Panc1 (cell line): ENCODE measurements at regions not wholly inside any gene's neighbourhood (a gene's known extent, or its start where the extent isn't known, plus 50 kb on each side); places are given as distances from the start of the nearest gene placed in this dataset.

ENCODE experiments used
- ATAC-seq: fragments of 200-7000 bp; cut with Tn5 transposase; 2 replicates; pipeline ENCODE4 v1.9.1; 2020; ENCODE audit warnings: mild to moderate bottlenecking, moderate library complexity
- BruUV-seq: library from RNA; stranded (reverse); fragments of 400-500 nt; replicated peaks from 2 replicates; lab custom pipeline; 2021; lab: Mats Ljungman, UMichigan
- CTCF ChIA-PET: fragments of 300-600 bp; sonication (Branson Sonifier 250); formaldehyde crosslinking; loops from one replicate; lab custom pipeline; 2022; ENCODE audit warnings: antibody characterized with exemption; lab: Charles Lee
- POLR2A ChIA-PET: fragments of 300-600 bp; sonication (Branson Sonifier 250); formaldehyde crosslinking; loops from one replicate; lab custom pipeline; 2022; ENCODE audit warnings: antibody characterized with exemption; lab: Charles Lee
- DNase-seq: peaks from one replicate; pipeline ENCODE4 v3.0.0-alpha.2; 2010; ENCODE audit warnings: low read depth, low spot score
- H3K27ac ChIP-seq: 2 replicates; pipeline ENCODE4 v1.5.1; 2011; ENCODE audit warnings: mild to moderate bottlenecking, low read length, inconsistent platforms
- H3K27me3 ChIP-seq: fragments of 200-500 bp; sonication (Bioruptor generic); 2 replicates; pipeline ENCODE4 v1.6.0; 2014; ENCODE audit warnings: low read length, inconsistent platforms; ENCODE audit not compliant: control insufficient read depth, insufficient read depth
- H3K36me3 ChIP-seq: fragments of 200-500 bp; sonication (Bioruptor generic); 2 replicates; pipeline ENCODE4 v1.5.1; 2014; ENCODE audit warnings: inconsistent platforms, mild to moderate bottlenecking, low read length, moderate library complexity; ENCODE audit not compliant: control insufficient read depth, insufficient read depth
- H3K4me1 ChIP-seq: 2 replicates; pipeline ENCODE4 v1.5.1; 2011; ENCODE audit warnings: inconsistent platforms, mild to moderate bottlenecking, low read length, moderate library complexity; ENCODE audit not compliant: control insufficient read depth, insufficient read depth
- H3K4me3 ChIP-seq, 2 experiments: 2 replicates each; pipeline ENCODE4 v1.5.1; 2011 to 2012; ENCODE audit warnings: low read depth in 2 of 2, low read length in 2 of 2, mild to moderate bottlenecking in 2 of 2, inconsistent platforms in 1 of 2, moderate library complexity in 1 of 2
- H3K9me3 ChIP-seq: fragments of 200-500 bp; sonication (Bioruptor generic); 2 replicates; pipeline ENCODE4 v1.5.1; 2014; ENCODE audit warnings: low read depth, mild to moderate bottlenecking, inconsistent platforms, low read length, moderate library complexity; ENCODE audit not compliant: control insufficient read depth, insufficient read depth
- POLR2AphosphoS5 ChIP-seq: IDR thresholded peaks from 2 replicates; pipeline ENCODE4 v1.6.1; 2012; ENCODE audit warnings: mild to moderate bottlenecking, low read depth, low read length, moderate library complexity
- SIN3A ChIP-seq: IDR thresholded peaks from 2 replicates; pipeline ENCODE4 v1.6.1; 2012; ENCODE audit warnings: low read depth, mild to moderate bottlenecking, low read length, moderate library complexity, borderline replicate concordance; ENCODE audit not compliant: insufficient read depth
- TCF7L2 ChIP-seq: IDR thresholded peaks from 2 replicates; pipeline ENCODE4 v1.6.1; 2011; ENCODE audit warnings: mild to moderate bottlenecking, low read depth, low read length, inconsistent platforms
- in situ Hi-C: cut with HindIII; loops from 2 replicates; pipeline ENCODE4 v1.10.0; 2016; ENCODE audit warnings: low sequenced_read_pairs, low pct_unique_long_range_greater_than_20kb
- intact Hi-C: fragments of 100-400 bp; cut with micrococcal nuclease; formaldehyde crosslinking; loops from one replicate; pipeline ENCODE4 v1.10.0; 2022; ENCODE audit not compliant: unreplicated experiment
- TF ChIP-seq, protein P1 (sequence below), 2 experiments: IDR thresholded peaks; 2 replicates each; pipeline ENCODE4 v1.6.1; 2011 to 2012; ENCODE audit warnings: low read depth in 2 of 2, control low read depth in 1 of 2, low read length in 1 of 2, mild to moderate bottlenecking in 1 of 2, moderate library complexity in 1 of 2; ENCODE audit not compliant: insufficient read depth in 1 of 2
- TF ChIP-seq, protein P2 (sequence below): fragments of 450-650 bp; IDR thresholded peaks from 2 replicates; pipeline ENCODE4 v1.5.1; 2017; ENCODE audit warnings: mild to moderate bottlenecking

DNA sequence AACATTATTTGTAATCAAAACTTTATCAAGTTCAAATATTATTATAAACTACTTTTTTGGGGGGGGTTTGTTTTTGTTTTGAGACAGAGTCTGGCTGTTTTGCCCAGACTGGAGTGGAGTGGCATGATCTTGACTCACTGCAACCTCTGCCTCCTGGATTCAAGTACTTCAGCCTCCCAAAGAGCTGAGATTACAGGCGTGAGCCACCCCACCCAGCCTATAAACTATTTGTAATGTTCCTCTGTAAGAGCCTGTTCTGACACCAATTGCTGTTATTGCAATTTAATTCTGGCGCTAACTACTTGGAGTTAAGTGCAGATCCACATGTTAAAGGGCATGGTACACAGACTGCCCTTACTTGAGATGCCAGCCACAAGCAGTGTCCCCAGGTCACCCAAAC, 478.1 kb upstream of the NRP1 start:
- Histone ChIP-seq H3K36me3 (no peaks in the 10 kb centered on the region), H3K9me3 (no peaks in the 10 kb centered on the region), H3K4me3 (no peak overlapping the region), H3K27me3 (no peaks in the 10 kb centered on the region), H3K27ac (no peak overlapping the region), H3K4me1 (no peaks in the 10 kb centered on the region)
- CTCF ChIA-PET, result no interaction called here
- no TSS peak for BruUV-seq
- POLR2A ChIA-PET, result no interaction called here
- in situ Hi-C loops, result no loop called here
- DNase-seq, result no peak
- no peak for TF ChIP-seq POLR2AphosphoS5
- TF ChIP-seq, protein P1, sequence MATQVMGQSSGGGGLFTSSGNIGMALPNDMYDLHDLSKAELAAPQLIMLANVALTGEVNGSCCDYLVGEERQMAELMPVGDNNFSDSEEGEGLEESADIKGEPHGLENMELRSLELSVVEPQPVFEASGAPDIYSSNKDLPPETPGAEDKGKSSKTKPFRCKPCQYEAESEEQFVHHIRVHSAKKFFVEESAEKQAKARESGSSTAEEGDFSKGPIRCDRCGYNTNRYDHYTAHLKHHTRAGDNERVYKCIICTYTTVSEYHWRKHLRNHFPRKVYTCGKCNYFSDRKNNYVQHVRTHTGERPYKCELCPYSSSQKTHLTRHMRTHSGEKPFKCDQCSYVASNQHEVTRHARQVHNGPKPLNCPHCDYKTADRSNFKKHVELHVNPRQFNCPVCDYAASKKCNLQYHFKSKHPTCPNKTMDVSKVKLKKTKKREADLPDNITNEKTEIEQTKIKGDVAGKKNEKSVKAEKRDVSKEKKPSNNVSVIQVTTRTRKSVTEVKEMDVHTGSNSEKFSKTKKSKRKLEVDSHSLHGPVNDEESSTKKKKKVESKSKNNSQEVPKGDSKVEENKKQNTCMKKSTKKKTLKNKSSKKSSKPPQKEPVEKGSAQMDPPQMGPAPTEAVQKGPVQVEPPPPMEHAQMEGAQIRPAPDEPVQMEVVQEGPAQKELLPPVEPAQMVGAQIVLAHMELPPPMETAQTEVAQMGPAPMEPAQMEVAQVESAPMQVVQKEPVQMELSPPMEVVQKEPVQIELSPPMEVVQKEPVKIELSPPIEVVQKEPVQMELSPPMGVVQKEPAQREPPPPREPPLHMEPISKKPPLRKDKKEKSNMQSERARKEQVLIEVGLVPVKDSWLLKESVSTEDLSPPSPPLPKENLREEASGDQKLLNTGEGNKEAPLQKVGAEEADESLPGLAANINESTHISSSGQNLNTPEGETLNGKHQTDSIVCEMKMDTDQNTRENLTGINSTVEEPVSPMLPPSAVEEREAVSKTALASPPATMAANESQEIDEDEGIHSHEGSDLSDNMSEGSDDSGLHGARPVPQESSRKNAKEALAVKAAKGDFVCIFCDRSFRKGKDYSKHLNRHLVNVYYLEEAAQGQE (IDR thresholded peaks at IDR 0.05; ENCODE audit: insufficient read depth in 1 of 2, low read depth in 2 of 2, low read length in 1 of 2), result no peak
- no peak for TF ChIP-seq TCF7L2
- TF ChIP-seq, protein P2, sequence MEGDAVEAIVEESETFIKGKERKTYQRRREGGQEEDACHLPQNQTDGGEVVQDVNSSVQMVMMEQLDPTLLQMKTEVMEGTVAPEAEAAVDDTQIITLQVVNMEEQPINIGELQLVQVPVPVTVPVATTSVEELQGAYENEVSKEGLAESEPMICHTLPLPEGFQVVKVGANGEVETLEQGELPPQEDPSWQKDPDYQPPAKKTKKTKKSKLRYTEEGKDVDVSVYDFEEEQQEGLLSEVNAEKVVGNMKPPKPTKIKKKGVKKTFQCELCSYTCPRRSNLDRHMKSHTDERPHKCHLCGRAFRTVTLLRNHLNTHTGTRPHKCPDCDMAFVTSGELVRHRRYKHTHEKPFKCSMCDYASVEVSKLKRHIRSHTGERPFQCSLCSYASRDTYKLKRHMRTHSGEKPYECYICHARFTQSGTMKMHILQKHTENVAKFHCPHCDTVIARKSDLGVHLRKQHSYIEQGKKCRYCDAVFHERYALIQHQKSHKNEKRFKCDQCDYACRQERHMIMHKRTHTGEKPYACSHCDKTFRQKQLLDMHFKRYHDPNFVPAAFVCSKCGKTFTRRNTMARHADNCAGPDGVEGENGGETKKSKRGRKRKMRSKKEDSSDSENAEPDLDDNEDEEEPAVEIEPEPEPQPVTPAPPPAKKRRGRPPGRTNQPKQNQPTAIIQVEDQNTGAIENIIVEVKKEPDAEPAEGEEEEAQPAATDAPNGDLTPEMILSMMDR, result no peak
- intact Hi-C loops, result no loop called here
- no peak for ATAC-seq

DNA sequence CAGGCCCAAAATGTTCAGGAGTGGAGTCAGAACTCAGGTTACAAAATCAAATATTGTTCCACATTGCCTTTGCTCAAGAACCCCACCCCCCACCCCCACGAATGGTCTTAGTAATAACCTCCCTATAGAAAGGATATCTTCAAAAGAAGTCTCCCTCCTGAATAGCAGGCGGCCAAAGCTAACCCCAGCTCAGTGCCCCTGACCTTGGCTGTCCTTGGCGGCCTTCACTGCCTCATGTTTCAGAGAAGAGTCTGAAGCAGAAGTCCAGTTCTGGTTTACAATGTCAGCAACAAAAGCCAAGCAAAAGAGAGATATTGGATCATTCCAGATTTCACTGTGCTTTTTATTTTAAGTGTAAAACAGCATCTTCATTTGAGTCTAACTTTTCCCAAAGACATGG, 476.5 kb upstream of the NRP1 start:
- no peak overlapping the region for H3K27ac ChIP-seq
- no peaks in the 10 kb centered on the region for H3K27me3 ChIP-seq
- ChIA-PET POLR2A (no interaction called here), CTCF (no interaction called here)
- H3K36me3 ChIP-seq, result no peaks in the 10 kb centered on the region
- DNase-seq (no peak), ATAC-seq (no peak)
- in situ Hi-C loops (no loop called here), intact Hi-C loops (no loop called here)
- BruUV-seq, result no TSS peak
- H3K4me1 ChIP-seq, result no peaks in the 10 kb centered on the region
- no peak for TF ChIP-seq POLR2AphosphoS5
- no peak for TF ChIP-seq SIN3A
- TF ChIP-seq, protein P2, result no peak
- TF ChIP-seq TCF7L2, result no peak
- TF ChIP-seq, protein P1 (IDR thresholded peaks at IDR 0.05; ENCODE audit: insufficient read depth in 1 of 2, low read depth in 2 of 2, low read length in 1 of 2), result no peak
- no peak overlapping the region for H3K4me3 ChIP-seq
- no peaks in the 10 kb centered on the region for H3K9me3 ChIP-seq
